Cardiac septum (tissue), 1 donor: ENCODE measurements at regions not wholly inside any gene's neighbourhood (a gene's known extent, or its start where the extent isn't known, plus 50 kb on each side); places are given as distances from the start of the nearest gene placed in this dataset.
"Not testable (repeated sequence)": the region's sequence is repeated elsewhere in the genome, so short reads cannot be mapped to it uniquely, and the experiment has no call there.

Experiments used
- DNase-seq: peaks from one replicate; pipeline ENCODE4 v3.0.0-alpha.2; 2020; ENCODE audit warnings: low spot score
- intact Hi-C: fragments of 100-400 bp; cut with DNase I; formaldehyde crosslinking; loops from one replicate; pipeline ENCODE4 v1.14.0; 2022
- donor health status: DM: no; HTN: no; CAD: no.

DNA sequence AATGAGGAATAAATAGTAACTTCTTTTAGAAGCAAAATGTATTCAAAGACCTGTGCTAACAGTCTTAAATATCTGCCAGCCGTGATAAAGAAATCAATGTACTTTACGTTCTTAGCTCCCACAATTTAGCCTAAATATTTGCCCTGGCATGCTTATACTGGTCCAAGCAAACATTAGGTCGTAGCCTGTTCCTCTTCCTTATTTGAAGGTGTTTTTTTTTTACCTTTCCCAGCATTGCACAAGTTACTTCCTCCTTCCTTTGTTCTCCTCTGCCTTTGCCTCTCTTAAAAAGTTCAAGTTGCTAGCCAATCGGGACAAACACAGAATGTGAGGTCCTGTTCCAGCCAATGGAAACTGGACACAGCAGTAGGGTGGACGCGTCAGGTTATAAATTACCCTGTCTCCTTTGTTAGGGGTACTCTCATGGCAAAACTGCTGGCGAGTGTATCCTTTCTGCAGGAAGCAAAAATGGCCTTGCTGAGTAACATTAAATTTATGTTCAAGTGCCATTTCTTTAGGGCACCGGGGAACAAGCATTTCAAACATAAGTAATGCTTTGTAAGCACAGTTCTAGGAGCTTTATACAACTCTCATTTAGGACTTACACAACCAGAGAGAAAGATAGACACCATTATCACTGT is 134.1 kb downstream of the RRAGC start:
- DNase-seq, result not testable (repeated sequence)

DNA sequence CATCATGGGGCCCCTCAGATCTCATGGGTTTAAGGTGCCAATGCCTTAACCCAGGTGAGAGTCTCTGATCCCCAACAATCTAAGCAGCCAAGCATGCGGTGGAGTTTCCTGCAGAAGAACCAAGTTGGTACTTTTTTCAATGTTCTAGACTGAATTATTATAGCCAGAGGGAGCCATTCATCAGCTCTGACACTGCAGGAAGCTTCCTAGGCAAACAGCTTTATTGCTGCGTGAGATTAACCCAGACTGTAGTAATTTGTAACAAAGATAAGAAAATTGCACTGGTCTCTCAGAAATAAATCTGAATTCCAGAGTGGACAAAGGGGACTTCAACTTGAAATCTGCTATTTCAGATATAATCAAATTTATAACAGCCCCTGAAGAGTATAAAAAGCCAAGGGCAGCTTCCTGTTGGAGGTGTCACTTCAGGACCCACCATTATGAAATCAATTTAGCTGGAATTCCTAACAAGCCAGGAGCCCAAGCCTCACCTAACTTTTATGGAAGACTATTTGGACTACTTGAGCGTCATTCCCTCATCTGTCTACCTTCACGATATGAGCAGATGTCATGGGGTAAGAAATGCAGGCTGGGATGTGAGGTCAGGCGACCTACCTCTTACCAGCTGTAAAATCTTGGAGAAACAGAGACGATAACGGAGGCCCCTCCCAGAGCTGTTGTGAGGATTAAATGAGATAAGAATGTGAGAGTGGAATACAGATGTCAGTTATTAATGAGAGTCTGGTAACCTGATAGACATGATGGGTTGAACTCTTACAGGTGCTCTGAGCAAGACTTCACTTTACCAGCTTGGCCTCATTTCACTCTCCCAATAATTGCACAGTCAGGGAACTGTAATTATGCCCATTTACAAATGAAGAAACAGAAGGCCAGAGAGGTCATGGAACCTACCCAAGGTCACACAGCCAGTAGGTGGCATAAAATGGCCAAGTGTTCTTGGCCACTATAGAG is 135.1 kb downstream of the RRAGC start:
- intact Hi-C loops, result no loop called here
- no peak for DNase-seq

More for the DNA sequence above, 134.1 kb downstream of the RRAGC start:
- intact Hi-C loops, result not testable (repeated sequence)

GRCh38 chr1:38721816-38722215 is 137.8 kb downstream of the RRAGC start:
- intact Hi-C loops, result no loop called here
- no peak for DNase-seq

DNA sequence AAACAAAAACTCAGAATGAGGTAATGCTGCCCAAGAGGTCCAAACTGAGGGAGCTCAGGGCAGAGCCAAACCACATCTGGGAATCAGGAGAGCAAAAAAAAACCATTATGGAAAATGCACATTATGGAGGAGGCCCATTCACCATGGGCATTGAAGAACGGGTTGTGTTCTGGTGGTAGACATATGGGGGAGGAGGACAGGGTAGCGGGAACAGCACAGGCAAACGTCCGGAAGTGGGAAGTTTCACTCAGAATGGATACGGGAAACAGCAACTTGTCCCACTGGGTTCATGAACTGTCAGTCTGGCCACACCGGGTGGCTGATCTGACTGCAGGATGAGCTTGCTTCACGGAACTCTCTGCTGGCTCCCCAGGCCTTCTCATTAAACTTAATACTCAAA is 139.7 kb downstream of the RRAGC start:
- intact Hi-C loops, result no loop called here
- no peak for DNase-seq

DNA sequence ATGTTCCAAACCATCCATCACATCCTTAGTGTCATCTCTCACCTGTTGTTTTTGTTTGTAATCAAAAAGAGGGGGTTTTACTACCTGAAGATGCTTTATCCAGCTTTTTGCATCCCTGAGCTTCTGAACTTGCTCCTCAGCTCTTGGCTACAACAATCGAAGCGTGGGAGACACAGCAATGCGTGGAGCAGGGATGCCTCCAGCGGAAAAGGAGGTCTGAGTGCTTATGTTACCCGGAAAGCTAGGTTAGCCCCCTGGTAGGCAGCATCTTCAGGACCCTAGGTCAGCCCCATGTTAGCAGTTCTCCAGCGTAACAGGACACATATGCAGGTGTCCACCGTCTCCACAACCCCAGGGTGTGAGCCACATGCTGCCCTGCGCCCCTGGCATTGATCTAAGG is 141.5 kb downstream of the RRAGC start:
- DNase-seq, result no peak
- intact Hi-C loops, result no loop called here

- DNase-seq, result no peak
- intact Hi-C loops, result no loop called here
These were observed 143.3 kb downstream of the RRAGC start for GRCh38 chr1:38716229-38716628.

- no peak for DNase-seq
- intact Hi-C loops, result no loop called here
These were observed 144.2 kb downstream of the RRAGC start for GRCh38 chr1:38715415-38715814.

DNA sequence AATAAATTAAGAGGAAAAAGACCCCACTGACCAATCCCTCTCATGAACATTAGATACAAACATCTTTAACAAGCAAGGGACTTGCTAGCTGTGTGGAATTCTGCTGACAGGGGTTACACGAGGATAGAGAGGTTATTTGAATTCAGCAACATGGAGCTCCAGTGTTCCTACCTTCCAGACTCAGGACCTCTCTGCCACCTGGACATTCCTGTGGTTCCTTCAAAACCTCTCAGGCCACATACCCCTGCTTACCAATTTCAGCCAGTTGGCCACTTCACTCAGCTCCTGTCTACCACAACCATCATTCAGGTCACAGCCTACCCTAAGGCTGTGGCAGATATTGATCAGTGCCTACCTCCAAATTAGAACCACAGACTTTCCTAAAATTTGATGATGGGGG is 147.5 kb downstream of the RRAGC start:
- intact Hi-C loops, result no loop called here
- no peak for DNase-seq

GRCh38 chr1:38708701-38709258 is 150.8 kb downstream of the RRAGC start:
- intact Hi-C loops, result no loop called here
- no peak for DNase-seq

GRCh38 chr1:38701088-38701487 is 158.5 kb downstream of the RRAGC start:
- intact Hi-C loops, result no loop called here
- no peak for DNase-seq

GRCh38 chr1:38700077-38700470 is 159.5 kb downstream of the RRAGC start:
- no peak for DNase-seq
- intact Hi-C loops, result no loop called here

DNA sequence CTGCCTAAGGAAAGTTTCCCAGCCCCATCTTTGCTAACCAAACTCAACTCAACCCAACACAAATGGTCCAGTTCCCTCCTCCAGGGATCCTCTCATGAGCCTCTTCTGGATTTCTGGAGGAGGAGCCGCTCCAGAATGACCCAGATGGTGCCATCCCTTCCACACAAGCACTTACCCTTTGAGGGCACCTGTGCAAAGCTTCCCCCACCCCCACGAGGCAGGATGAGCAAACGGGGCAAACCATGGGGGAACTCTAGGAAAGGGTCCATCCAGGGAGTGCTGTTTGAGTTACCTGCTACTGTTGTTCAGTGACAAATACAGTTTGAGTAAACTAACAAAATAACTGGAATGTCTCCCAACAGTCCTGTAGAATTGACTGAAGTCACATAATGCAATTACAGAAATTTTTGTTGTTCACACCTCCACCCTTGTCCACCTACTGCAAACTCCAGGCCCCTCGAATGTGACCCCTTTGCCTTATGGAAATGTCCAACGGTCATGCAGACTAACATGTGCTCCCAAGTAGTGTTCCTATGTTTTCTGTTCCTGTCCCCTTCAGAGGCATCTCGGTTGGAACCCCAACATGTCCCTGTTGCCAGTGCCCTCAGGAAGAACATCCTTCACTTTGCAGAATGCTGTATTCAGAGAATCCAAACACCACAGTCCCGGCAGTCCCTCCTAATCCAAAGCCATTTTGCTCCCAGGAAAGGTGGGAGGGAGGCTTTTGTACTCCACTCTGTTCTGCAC is 160.1 kb downstream of the RRAGC start:
- DNase-seq, result no peak

DNA sequence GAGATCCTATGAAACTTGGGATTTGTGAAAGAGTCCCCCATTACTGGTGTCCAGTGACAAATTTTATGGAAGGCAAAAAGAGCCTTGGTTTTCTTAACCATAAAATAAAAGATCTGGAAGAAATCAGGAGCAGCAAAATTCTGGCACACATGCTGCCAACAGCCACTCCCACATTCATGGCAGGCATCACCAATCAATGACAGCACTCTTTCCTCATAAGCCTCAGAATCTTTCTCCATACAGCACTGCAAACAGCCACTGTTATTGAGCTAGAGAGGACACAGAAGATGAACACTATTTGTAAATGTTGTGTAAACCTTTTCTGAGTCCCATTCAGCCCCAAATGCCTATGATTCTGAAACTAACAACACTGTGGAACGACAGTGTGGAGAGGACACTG is 162.2 kb downstream of the RRAGC start:
- no peak for DNase-seq
- intact Hi-C loops, result no loop called here

More for the DNA sequence above, 160.1 kb downstream of the RRAGC start:
- intact Hi-C loops, result no loop called here

GRCh38 chr1:38696371-38696770 is 163.2 kb downstream of the RRAGC start:
- no peak for DNase-seq
- intact Hi-C loops, result no loop called here

- no peak for DNase-seq
- intact Hi-C loops, result no loop called here
These were observed 165.8 kb downstream of the RRAGC start for GRCh38 chr1:38693759-38694158.

GRCh38 chr1:38693031-38693430 is 166.5 kb downstream of the RRAGC start:
- DNase-seq, result no peak
- intact Hi-C loops, result no loop called here

DNA sequence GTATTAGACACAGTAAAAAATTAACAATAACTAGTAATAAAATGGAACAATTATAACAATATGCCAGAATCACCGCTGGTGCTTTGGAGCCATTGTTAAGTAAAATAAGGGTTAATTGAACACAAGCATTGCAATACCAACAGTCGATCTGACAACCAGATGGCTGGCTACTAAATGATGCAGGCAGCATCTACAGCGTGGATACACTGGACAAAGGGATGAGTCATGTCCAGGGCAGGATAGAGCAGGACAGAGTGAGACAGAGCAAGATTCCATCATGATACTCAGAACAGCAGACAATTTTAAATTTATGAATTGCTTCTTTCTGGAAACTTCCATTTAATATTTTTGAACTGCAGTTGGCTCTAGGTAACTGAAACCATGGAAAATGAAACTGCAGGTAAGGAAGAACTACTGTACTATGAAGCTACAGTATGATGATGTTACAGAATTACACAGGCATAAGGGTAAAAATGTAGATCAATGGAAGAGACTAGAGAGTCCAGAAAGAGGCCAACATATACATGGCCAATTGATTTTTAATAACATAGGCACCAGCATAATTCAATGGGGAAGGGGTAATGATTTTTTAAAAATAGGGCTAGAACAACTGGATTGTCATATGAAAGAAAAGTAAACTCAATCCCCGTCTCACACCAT is 168.7 kb downstream of the RRAGC start:
- intact Hi-C loops, result no loop called here
- no peak for DNase-seq

DNA sequence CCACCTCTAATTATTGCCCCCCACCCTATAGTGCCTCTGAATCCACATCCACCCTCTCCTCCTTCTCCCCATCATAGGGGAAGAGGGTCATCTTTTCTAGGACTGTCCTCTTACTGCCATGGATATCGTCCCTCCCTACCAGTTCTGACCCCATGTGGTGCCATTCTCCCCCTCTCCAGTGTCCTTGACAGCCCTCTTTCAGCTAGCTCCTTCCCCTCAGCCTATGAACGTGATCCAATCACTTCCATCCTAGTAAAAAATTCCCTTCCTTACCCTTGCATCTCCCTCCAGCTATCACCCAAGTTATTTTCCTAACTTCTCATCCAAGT is 172.7 kb downstream of the RRAGC start:
- no peak for DNase-seq
- intact Hi-C loops, result no loop called here

DNA sequence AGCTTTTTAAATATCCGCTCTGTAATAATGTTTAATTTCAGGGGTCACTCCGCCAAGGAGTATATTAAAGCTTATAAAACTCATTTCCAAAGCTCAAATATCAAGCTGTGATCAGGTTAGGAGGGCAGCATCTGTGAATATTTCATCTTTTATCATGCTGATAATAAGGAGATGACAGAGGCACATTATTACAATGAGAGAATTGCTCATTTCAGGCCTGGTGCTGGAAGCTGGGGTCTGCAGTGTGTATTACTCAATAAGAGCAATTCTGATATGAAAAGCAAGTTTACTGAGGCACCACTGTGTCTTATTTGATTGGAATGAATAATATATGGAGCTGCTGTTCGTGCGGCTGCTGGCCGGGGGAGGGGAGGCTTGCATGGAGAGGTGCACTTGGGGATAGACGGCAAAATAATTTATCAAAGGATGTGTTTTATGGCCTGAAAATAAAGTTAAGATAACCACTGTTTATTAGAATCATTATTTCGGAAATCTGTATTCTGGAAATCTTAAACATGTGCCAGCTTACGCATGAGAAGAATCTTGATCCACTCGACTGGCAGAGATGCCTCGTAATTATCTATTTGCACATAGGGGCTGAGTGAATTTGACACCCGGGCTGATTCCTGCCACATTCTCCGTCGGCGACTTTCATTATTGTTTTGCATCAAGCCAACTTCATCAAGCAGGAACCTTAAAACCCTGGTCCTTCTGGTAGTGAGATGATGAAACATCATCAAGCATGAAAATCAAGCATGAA is 173.2 kb downstream of the RRAGC start:
- no peak for DNase-seq
- intact Hi-C loops, result no loop called here
